Gastrocnemius medialis (tissue), 4 donors: ENCODE measurements at regions not wholly inside any gene's neighbourhood (a gene's known extent, or its start where the extent isn't known, plus 50 kb on each side); places are given as distances from the start of the nearest gene placed in this dataset.
A peak's percentile ranks its signal among the peaks of the same experiment; 100 is the strongest.

Experiments used
- ATAC-seq, 2 donors: fragments of 150-250 bp; one replicate each; pipeline ENCODE4 v1.9.1; 2016
- DNase-seq, 2 donors: peaks; one replicate each; pipeline ENCODE4 v3.0.0-alpha.2; 2019
- H3K27ac ChIP-seq, 4 donors: fragments of 200-600 bp; sonication (generic); 1 replicate in 1 of 4; 2 replicates in 3 of 4; pipeline ENCODE4 v1.5.1; 2016 to 2018; ENCODE audit warnings: mild to moderate bottlenecking in 2 of 4, moderate library complexity in 1 of 4
- H3K27me3 ChIP-seq, 3 donors: fragments of 200-600 bp; sonication (generic) in 2 of 3; 1 replicate in 1 of 3; 2 replicates in 2 of 3; pipeline versions ENCODE4 v1.5.1 to v1.6.0; 2016 to 2019; ENCODE audit warnings: mild to moderate bottlenecking in 1 of 3, moderate library complexity in 1 of 3
- H3K36me3 ChIP-seq, 2 donors: fragments of 200-600 bp; sonication (generic) in 1 of 2; one replicate each; pipeline ENCODE4 v1.5.1; 2017 to 2018
- H3K4me1 ChIP-seq, 2 donors: fragments of 200-600 bp; sonication (generic) in 1 of 2; one replicate each; pipeline ENCODE4 v1.5.1; 2016 to 2017; ENCODE audit warnings: mild to moderate bottlenecking in 2 of 2
- H3K4me3 ChIP-seq, 4 donors: fragments of 200-600 bp; sonication (generic) in 3 of 4; 1 replicate in 1 of 4; 2 replicates in 3 of 4; pipeline ENCODE4 v1.5.1; 2016 to 2019; ENCODE audit warnings: mild to moderate bottlenecking in 2 of 4
- H3K9me3 ChIP-seq, 3 donors: fragments of 200-600 bp; sonication (generic) in 2 of 3; 1 replicate in 1 of 3; 2 replicates in 2 of 3; pipeline ENCODE4 v1.5.1; 2016 to 2019
- POLR2A ChIP-seq, 2 donors: fragments of 450-650 bp; IDR thresholded peaks; one replicate each; pipeline ENCODE4 v1.6.1; 2017; ENCODE audit warnings: antibody characterized with exemption in 2 of 2, mild to moderate bottlenecking in 2 of 2, moderate library complexity in 2 of 2
- in situ Hi-C, 4 donors: fragments of 200-750 bp; cut with MboI; loops; one replicate each; pipeline versions ENCODE4 v1.15.0 to v1.8.0; 2017; ENCODE audit warnings: low sequenced_read_pairs in 4 of 4
- intact Hi-C: fragments of 100-400 bp; cut with DNase I; formaldehyde crosslinking; loops from one replicate; pipeline ENCODE4 v1.15.1; 2023; ENCODE audit warnings: low total_unique reads
- TF ChIP-seq, protein P1 (sequence below), 5 experiments: fragments of 450-650 bp in 3 of 5; fragments of 200-600 bp in 2 of 5; sonication (generic) in 2 of 5; IDR thresholded peaks in 4 of 5; conservative IDR thresholded peaks in 1 of 5; 1 replicate in 4 of 5; 2 replicates in 1 of 5; pipeline ENCODE4 v1.5.1; 2016 to 2019; ENCODE audit warnings: antibody characterized with exemption in 5 of 5, mild to moderate bottlenecking in 3 of 5, moderate library complexity in 3 of 5

DNA sequence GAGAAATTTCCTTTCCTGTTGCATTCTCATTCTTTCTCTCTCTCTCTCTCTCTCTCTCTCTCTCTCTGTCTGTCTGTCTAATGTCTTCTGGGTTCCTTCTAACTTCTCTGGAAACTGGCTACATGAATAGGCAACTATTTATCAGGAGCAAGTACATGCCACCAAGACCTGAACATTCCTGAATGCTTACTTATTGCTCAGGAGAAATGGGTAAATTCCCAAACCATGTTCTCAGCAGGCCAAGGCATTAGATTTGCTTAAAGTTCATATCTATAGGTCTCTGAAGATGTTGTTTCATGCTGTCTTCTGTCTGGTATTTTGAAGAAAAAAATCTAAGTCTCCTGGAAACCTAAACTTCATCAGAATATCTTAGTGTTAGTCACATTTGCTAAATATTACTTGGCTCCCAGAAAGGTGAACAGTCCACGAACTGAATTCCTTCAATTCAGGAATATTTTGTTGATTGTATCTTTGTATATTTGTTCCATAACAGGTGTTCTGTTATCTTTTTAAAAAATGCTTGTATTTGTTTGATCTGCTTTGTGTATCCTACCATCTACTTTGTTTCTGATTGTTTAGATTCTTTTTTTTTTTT lies 77.2 kb upstream of the FIGN start:
- intact Hi-C loops (no loop called here), in situ Hi-C loops (no loop called here)
- Histone ChIP-seq H3K27me3 (no peaks in the 10 kb centered on the region), H3K4me1 (no peaks in the 10 kb centered on the region), H3K36me3 (no peaks in the 10 kb centered on the region), H3K27ac (no peak overlapping the region), H3K4me3 (no peak overlapping the region), H3K9me3 (no peaks in the 10 kb centered on the region)
- ATAC-seq = no peak
- no peak for TF ChIP-seq POLR2A (IDR thresholded peaks at IDR 0.05)
- TF ChIP-seq, protein P1, sequence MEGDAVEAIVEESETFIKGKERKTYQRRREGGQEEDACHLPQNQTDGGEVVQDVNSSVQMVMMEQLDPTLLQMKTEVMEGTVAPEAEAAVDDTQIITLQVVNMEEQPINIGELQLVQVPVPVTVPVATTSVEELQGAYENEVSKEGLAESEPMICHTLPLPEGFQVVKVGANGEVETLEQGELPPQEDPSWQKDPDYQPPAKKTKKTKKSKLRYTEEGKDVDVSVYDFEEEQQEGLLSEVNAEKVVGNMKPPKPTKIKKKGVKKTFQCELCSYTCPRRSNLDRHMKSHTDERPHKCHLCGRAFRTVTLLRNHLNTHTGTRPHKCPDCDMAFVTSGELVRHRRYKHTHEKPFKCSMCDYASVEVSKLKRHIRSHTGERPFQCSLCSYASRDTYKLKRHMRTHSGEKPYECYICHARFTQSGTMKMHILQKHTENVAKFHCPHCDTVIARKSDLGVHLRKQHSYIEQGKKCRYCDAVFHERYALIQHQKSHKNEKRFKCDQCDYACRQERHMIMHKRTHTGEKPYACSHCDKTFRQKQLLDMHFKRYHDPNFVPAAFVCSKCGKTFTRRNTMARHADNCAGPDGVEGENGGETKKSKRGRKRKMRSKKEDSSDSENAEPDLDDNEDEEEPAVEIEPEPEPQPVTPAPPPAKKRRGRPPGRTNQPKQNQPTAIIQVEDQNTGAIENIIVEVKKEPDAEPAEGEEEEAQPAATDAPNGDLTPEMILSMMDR (IDR thresholded peaks at IDR 0.05 in 4 of 5, conservative IDR thresholded peaks at IDR 0.05 in 1 of 5) = no peak
- DNase-seq = no peak

DNA sequence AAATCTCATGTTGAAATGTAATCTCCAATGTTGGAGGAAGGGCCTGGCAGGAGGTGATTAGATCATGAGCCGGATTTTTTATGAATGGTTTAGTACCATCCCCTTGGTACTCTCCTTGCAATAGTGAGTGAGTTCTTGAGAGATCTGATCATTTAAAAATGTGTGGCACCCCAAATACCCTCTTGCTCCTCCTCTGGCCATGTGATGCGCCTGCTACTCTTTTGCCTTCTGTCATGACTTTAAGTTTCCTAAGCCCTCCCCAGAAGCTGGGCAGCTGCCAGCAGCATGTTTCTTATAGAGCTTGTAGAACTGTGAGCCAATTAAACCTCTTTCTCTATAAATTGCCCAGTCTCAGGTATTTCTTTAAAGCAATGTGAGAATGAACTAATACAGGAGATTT lies 72.6 kb upstream of the FIGN start:
- Histone ChIP-seq H3K4me1 (no peaks in the 10 kb centered on the region), H3K27ac (no peak overlapping the region), H3K27me3 (no peaks in the 10 kb centered on the region), H3K36me3 (no peaks in the 10 kb centered on the region), H3K9me3 (no peaks in the 10 kb centered on the region), H3K4me3 (no peak overlapping the region)
- ATAC-seq (no peak), DNase-seq (no peak)
- intact Hi-C loops = no loop called here
- in situ Hi-C loops = no loop called here
- TF ChIP-seq, protein P1 (IDR thresholded peaks at IDR 0.05 in 4 of 5, conservative IDR thresholded peaks at IDR 0.05 in 1 of 5) = no peak

DNA sequence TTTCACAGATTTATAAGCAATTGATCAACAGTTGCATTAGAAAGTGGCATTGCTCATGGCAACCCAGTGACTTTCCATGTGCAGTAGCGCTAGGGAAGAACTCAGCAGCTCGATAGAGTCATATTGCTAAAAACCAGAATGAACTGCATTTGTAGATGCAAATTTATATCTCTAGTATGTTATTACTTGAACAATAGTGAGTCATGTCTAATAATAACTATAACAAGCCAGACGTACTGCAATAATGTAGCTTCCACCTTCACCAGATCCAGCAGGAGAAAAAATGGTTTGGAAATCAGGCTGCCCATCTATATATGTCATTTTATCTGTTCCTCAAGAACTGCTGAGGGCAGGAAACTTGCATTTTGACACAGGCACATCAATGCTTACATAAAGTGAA lies 66.5 kb upstream of the FIGN start:
- no peak for DNase-seq
- in situ Hi-C loops = no loop called here
- H3K27ac ChIP-seq = no peak overlapping the region
- no peaks in the 10 kb centered on the region for H3K9me3 ChIP-seq
- ATAC-seq = peak; percentile 52 to 72
- H3K36me3 ChIP-seq = no peaks in the 10 kb centered on the region
- no peak overlapping the region for H3K4me3 ChIP-seq
- peaks cover 17 to 23% of the 10 kb centered on the region in 2 donors for H3K4me1 ChIP-seq
- H3K27me3 ChIP-seq = no peaks in the 10 kb centered on the region
- no peak for TF ChIP-seq POLR2A (IDR thresholded peaks at IDR 0.05)
- TF ChIP-seq, protein P1 (IDR thresholded peaks at IDR 0.05 in 4 of 5, conservative IDR thresholded peaks at IDR 0.05 in 1 of 5) = no peak
- intact Hi-C loops = no loop called here

DNA sequence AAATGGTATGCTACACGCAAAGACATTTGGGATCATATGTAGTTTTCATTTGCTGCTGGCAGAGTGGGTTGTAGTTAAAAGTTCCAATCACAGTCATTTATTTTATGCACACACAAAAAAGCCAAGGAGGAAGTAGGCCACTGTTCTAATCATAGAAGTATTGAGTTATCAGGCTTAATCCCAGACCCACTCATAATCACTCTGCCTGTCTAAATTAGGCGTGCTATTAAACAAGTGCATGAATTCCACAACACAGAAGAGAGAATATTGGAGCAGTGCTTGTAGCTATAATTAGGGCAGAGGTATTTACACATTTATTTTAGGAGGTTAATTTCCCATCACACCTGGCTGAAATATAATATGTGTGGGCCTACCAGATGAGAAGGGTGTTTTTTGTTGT lies 65.7 kb upstream of the FIGN start:
- peak overlapping the region in 2 of 4 donors; percentile 5 to 10 for H3K4me3 ChIP-seq
- TF ChIP-seq POLR2A (IDR thresholded peaks at IDR 0.05) = no peak
- intact Hi-C loops = no loop called here
- peaks cover 17 to 23% of the 10 kb centered on the region in 2 donors for H3K4me1 ChIP-seq
- ATAC-seq (no peak), DNase-seq (no peak)
- H3K27ac ChIP-seq = no peak overlapping the region
- in situ Hi-C loops = no loop called here
- H3K36me3 ChIP-seq = no peaks in the 10 kb centered on the region
- H3K9me3 ChIP-seq = no peaks in the 10 kb centered on the region
- H3K27me3 ChIP-seq = no peaks in the 10 kb centered on the region

DNA sequence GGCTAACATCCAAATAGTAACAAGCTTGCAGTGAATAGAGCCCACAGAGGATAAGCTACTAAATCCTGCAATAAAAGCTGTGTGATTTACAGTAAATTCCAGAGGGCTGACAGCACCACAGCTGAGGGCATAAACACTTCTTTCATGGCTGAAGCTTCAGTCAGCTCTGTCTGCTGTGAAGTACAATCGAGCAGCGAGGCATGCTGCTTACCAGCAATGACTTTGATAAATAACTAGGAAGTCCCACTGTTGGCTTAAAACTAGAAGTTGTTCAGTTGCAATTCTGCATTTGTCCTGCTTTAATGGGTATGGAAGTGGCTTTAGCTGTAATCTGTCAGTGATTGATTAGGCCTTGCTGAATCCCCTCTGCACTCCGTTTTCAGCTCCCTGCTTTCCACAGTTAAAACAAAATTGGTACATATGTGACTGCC lies 65.2 kb upstream of the FIGN start:
- Histone ChIP-seq H3K9me3 (no peaks in the 10 kb centered on the region), H3K4me1 (peaks cover 17 to 23% of the 10 kb centered on the region in 2 donors), H3K27ac (no peak overlapping the region), H3K27me3 (no peaks in the 10 kb centered on the region), H3K4me3 (peak overlapping the region in 1 of 4 donors; percentile 5), H3K36me3 (no peaks in the 10 kb centered on the region)
- ATAC-seq (peak in 1 of 2 donors; percentile 36), DNase-seq (no peak)
- in situ Hi-C loops (no loop called here), intact Hi-C loops (no loop called here)
- no peak for TF ChIP-seq POLR2A (IDR thresholded peaks at IDR 0.05)
- TF ChIP-seq, protein P1 (IDR thresholded peaks at IDR 0.05 in 4 of 5, conservative IDR thresholded peaks at IDR 0.05 in 1 of 5) = no peak
